ENCODE measurements at regions not wholly inside any gene's neighbourhood (a gene's known extent, or its start where the extent isn't known, plus 50 kb on each side); places are given as distances from the start of the nearest gene placed in this dataset.

DNA sequence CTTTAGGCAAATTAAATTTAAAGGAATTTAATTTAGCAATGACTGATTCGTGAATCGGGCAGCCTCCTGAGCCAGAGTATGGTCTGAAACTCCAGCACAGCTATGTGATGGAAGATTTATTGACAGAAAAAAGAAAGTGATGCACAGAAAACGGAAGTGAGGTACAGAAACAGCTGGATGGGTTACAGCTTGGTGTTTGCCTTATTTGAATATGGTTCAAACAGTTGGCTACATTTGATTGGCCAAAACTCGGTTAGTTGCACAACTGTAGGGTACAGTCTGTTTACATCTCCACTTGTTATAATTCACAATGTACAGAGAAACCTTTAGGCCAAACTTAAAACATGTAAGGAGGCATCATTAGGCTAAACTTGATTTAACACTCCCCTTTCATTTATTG, 1716.1 kb upstream of the C9orf72 start:
- Histone ChIP-seq H3K4me1 (ENCODE audit: control insufficient read depth, extremely low read depth, insufficient read depth, low read length) (no peaks in the 10 kb centered on the region), H3K4me2 (ENCODE audit: insufficient read depth, low read length) (no peak overlapping the region), H3K36me3 (ENCODE audit: control insufficient read depth in 2 of 2, extremely low read depth in 1 of 2, insufficient read depth in 2 of 2, low read length in 2 of 2) (no peaks in the 10 kb centered on the region), H3K4me3 (replicated peaks in 1 of 3; ENCODE audit: insufficient read depth in 1 of 3, low read depth in 1 of 3, low read length in 3 of 3) (no peak overlapping the region), H4K20me1 (replicated peaks; ENCODE audit: control insufficient read depth, extremely low read depth, insufficient read depth, low read length) (no peaks in the 10 kb centered on the region), H3K79me2 (ENCODE audit: control insufficient read depth, insufficient read depth, low read length) (no peaks in the 10 kb centered on the region), H3K9me3 (replicated peaks; ENCODE audit: control insufficient read depth, insufficient read depth, low read length) (no peaks in the 10 kb centered on the region), H3K27ac (ENCODE audit: insufficient read depth, low read depth, low read length) (no peak overlapping the region), H2AFZ (ENCODE audit: low read depth, low read length) (no peak overlapping the region), H3K9ac (replicated peaks; ENCODE audit: extremely low read depth, insufficient read depth, low read length) (no peak overlapping the region), H3K9me1 (replicated peaks; ENCODE audit: control insufficient read depth, extremely low read depth, insufficient read depth, low read length) (no peaks in the 10 kb centered on the region), H3K27me3 (ENCODE audit: control insufficient read depth in 2 of 2, insufficient read depth in 2 of 2, low read length in 2 of 2) (no peaks in the 10 kb centered on the region)
- FAIRE-seq (no peak), DNase-seq (ENCODE audit: low read depth, low spot score) (no peak)
- no TSS peak for BruUV-seq (replicated peaks)
- TF ChIP-seq JUN (IDR thresholded peaks at IDR 0.05; ENCODE audit: borderline replicate concordance, insufficient read depth, insufficient read length, low read depth), result no peak
- no peak for TF ChIP-seq GATA2 (IDR thresholded peaks at IDR 0.05; ENCODE audit: insufficient read depth, insufficient read length, low read depth, low read length)
- TF ChIP-seq, protein P1, sequence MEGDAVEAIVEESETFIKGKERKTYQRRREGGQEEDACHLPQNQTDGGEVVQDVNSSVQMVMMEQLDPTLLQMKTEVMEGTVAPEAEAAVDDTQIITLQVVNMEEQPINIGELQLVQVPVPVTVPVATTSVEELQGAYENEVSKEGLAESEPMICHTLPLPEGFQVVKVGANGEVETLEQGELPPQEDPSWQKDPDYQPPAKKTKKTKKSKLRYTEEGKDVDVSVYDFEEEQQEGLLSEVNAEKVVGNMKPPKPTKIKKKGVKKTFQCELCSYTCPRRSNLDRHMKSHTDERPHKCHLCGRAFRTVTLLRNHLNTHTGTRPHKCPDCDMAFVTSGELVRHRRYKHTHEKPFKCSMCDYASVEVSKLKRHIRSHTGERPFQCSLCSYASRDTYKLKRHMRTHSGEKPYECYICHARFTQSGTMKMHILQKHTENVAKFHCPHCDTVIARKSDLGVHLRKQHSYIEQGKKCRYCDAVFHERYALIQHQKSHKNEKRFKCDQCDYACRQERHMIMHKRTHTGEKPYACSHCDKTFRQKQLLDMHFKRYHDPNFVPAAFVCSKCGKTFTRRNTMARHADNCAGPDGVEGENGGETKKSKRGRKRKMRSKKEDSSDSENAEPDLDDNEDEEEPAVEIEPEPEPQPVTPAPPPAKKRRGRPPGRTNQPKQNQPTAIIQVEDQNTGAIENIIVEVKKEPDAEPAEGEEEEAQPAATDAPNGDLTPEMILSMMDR (IDR thresholded peaks at IDR 0.05; ENCODE audit: extremely low read depth in 1 of 2, insufficient read depth in 1 of 2, low read depth in 1 of 2, low read length in 2 of 2), result no peak
- no peak for TF ChIP-seq MYC (IDR thresholded peaks at IDR 0.05; ENCODE audit: low read depth, low read length)
- TF ChIP-seq POLR2AphosphoS5 (IDR thresholded peaks at IDR 0.05; ENCODE audit: insufficient read depth, low read depth, low read length), result no peak
- TF ChIP-seq EZH2 (IDR thresholded peaks at IDR 0.05; ENCODE audit: borderline replicate concordance, low read depth, low read length, severe bottlenecking), result no peak
- no peak for TF ChIP-seq FOS (IDR thresholded peaks at IDR 0.05; ENCODE audit: borderline replicate concordance, insufficient read depth, low read length)
- TF ChIP-seq POLR2A (IDR thresholded peaks at IDR 0.05; ENCODE audit: low read depth, low read length), result no peak
- TF ChIP-seq, protein P2, sequence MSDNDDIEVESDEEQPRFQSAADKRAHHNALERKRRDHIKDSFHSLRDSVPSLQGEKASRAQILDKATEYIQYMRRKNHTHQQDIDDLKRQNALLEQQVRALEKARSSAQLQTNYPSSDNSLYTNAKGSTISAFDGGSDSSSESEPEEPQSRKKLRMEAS (IDR thresholded peaks at IDR 0.05; ENCODE audit: insufficient read depth, insufficient read length), result no peak
- intact Hi-C loops (cut with micrococcal nuclease) (no loop called here), dilution Hi-C loops (cut with MboI; ENCODE audit: extremely low pct_ligation_motif_present, low sequenced_read_pairs) (no loop called here)
- ChIA-PET CTCF (no interaction called here), POLR2A (no interaction called here)
